ENCODE measurements at regions not wholly inside any gene's neighbourhood (a gene's known extent, or its start where the extent isn't known, plus 50 kb on each side); places are given as distances from the start of the nearest gene placed in this dataset.

GRCh38 chr4:30281986-30282385, 438.2 kb upstream of the PCDH7 start:
- TF ChIP-seq, protein P1, sequence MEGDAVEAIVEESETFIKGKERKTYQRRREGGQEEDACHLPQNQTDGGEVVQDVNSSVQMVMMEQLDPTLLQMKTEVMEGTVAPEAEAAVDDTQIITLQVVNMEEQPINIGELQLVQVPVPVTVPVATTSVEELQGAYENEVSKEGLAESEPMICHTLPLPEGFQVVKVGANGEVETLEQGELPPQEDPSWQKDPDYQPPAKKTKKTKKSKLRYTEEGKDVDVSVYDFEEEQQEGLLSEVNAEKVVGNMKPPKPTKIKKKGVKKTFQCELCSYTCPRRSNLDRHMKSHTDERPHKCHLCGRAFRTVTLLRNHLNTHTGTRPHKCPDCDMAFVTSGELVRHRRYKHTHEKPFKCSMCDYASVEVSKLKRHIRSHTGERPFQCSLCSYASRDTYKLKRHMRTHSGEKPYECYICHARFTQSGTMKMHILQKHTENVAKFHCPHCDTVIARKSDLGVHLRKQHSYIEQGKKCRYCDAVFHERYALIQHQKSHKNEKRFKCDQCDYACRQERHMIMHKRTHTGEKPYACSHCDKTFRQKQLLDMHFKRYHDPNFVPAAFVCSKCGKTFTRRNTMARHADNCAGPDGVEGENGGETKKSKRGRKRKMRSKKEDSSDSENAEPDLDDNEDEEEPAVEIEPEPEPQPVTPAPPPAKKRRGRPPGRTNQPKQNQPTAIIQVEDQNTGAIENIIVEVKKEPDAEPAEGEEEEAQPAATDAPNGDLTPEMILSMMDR (IDR thresholded peaks at IDR 0.05): no peak
- TF ChIP-seq POLR2AphosphoS5 (IDR thresholded peaks at IDR 0.05; ENCODE audit: insufficient read depth in 1 of 2, low read depth in 1 of 2): no peak

Measured in vagina (tissue), 2 donors.